Adrenal gland (tissue), 5 donors: ENCODE measurements at regions not wholly inside any gene's neighbourhood (a gene's known extent, or its start where the extent isn't known, plus 50 kb on each side); places are given as distances from the start of the nearest gene placed in this dataset.

Source experiments
- POLR2A ChIP-seq, 2 donors: fragments of 450-650 bp; IDR thresholded peaks; one replicate each; pipeline ENCODE4 v1.6.1; 2017; ENCODE audit warnings: antibody characterized with exemption in 2 of 2, mild to moderate bottlenecking in 2 of 2, moderate library complexity in 1 of 2
- TF ChIP-seq, protein P1 (sequence below), 6 experiments: fragments of 450-650 bp in 4 of 6; fragments of 200-600 bp in 2 of 6; sonication (generic) in 1 of 6; IDR thresholded peaks; 1 replicate in 5 of 6; 2 replicates in 1 of 6; pipeline versions ENCODE4 v1.5.1 to v1.8.0; 2016 to 2021; ENCODE audit warnings: antibody characterized with exemption in 6 of 6, mild to moderate bottlenecking in 2 of 6, moderate library complexity in 1 of 6
- donor health status: DM: no; HTN: no; CAD: no.

DNA sequence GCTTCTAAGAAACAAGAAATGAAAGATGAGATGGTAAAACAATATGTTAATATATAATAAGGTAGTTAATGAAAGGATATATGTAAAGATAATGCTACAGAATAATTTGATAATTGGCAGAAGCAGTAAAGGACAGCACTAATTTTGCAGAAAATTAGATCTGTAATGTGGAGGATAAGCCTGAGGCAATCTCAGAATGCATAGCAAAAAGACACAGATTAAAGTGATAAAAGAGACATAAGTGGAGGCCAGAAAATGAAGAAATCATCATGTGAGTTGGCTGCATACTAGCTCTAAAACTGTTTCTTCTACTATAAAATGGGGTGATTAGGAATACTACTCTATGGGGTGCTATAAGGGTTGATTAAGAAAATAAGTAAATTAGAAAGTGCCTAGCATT, 225.9 kb downstream of the SEC61B start:
- TF ChIP-seq, protein P1, sequence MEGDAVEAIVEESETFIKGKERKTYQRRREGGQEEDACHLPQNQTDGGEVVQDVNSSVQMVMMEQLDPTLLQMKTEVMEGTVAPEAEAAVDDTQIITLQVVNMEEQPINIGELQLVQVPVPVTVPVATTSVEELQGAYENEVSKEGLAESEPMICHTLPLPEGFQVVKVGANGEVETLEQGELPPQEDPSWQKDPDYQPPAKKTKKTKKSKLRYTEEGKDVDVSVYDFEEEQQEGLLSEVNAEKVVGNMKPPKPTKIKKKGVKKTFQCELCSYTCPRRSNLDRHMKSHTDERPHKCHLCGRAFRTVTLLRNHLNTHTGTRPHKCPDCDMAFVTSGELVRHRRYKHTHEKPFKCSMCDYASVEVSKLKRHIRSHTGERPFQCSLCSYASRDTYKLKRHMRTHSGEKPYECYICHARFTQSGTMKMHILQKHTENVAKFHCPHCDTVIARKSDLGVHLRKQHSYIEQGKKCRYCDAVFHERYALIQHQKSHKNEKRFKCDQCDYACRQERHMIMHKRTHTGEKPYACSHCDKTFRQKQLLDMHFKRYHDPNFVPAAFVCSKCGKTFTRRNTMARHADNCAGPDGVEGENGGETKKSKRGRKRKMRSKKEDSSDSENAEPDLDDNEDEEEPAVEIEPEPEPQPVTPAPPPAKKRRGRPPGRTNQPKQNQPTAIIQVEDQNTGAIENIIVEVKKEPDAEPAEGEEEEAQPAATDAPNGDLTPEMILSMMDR (IDR thresholded peaks at IDR 0.05) = no peak
- TF ChIP-seq POLR2A (IDR thresholded peaks at IDR 0.05) = no peak
